CD4-positive, alpha-beta T cell treated with Interleukin-10 for 1 hour (primary cell): ENCODE measurements at regions not wholly inside any gene's neighbourhood (a gene's known extent, or its start where the extent isn't known, plus 50 kb on each side); places are given as distances from the start of the nearest gene placed in this dataset.
"Not testable (repeated sequence)": the region's sequence is repeated elsewhere in the genome, so short reads cannot be mapped to it uniquely, and the experiment has no call there.

Experiments
- DNase-seq: peaks from one replicate; pipeline ENCODE4 v3.0.0-alpha.2; 2020

DNA sequence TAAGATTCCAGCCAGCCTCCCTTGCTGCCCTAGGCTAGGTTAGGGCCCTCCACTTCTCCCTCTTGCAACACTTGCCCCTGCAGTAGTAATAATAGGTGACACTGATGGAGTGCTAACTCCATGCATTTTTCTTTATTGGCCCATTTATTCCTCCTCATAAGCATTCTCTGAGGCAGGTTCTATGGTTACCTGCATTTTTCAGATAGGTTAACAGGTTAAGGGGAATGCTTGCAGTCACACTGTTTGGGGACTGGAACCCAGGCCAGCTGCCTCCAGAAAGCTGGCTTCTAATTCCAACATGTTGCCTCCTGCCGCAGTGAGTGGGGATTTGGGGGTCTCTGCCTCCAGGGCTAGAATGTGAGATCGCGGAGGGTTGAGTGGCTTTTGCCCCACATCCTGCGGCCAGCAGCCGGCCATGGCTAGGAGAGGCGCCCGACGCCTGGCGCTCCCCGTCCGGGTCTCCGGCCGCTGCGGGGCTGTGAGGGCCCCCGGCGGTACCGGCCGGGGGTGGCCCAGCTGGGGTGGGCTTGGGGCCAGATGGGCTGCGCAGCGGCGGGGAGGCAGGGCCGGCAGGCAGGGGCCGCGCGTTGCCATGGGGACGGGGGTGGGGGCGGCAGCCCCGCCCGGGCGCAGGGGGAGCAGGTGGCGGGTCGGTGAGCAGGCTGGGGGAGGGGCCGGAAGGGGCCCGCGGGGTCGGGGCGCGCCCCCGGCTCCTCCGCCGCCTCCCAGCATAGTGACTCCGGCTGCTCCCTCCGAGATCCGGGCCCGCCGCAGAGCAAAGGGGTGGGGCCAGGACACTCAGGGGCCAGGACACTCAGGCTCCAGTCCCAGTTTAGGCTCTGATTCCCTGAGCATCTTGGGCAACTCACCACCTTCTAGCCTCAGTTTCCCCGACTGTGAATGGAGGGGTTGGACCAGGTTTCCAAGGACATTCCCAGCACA, 68.4 kb upstream of the SSBP3 start:
- peak; percentile 50 for DNase-seq

DNA sequence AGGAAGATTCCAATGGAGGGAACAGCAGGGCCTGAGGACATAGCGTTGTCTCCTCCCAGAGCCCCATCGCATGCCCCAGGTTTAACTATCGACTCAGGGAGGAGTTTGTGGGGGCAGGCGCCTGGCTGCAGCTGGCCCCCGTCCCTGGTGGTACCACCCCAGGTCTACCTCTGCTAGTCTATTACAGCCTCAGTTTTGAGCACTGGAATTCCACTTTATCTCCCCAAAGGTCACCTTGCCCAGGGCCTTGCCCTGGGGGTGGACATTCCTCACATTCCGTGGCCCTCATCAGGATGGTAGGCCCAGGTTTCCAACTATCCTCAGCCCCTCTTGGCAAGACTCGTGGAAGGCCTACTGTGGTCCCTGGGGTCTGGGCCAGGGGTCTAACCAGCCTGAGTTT, 65.4 kb upstream of the SSBP3 start:
- DNase-seq = no peak

- not testable (repeated sequence) for DNase-seq
Measured at GRCh38 chr1:54469444-54469843, 63.2 kb upstream of the SSBP3 start.

DNA sequence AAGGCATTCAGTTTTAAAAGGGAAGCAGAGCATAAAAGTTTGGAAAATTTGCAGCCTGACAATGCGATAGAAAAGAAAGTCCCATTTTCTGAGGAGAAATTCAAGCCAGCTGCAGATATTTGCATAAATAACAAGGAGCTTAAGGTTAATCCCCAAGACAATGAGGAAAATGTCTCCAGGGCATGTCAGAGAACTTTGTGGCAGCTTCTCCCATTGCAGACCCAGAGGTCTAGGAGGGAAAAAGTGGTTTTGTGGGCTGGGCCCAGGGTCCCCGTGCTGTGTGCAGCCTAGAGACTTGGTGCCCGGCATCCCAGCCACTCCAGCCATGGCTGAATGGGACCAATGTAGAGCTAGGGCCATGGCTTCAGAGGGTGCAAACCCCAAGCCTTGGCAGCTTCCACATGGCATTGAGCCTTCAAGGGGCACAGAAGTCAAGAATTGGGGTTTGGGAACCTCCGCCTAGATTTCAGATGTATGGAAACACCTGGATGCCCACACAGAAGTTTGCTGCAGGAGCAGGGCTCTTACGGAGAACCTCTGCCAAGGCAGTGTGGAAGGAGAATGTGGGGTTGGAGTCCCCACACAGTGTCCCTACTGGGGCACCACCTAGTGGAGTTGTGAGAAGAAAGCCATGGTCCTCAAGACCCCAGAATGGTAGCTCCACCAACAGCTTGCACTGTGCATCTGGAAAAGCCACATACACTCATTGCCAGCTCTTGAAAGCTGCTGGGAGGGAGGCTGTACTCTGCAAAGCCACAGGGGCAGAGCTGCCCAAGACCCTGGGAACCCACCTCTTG, 62.3 kb upstream of the SSBP3 start:
- not testable (repeated sequence) for DNase-seq

GRCh38 chr1:54465351-54465811, 59.2 kb upstream of the SSBP3 start:
- DNase-seq = no peak

DNA sequence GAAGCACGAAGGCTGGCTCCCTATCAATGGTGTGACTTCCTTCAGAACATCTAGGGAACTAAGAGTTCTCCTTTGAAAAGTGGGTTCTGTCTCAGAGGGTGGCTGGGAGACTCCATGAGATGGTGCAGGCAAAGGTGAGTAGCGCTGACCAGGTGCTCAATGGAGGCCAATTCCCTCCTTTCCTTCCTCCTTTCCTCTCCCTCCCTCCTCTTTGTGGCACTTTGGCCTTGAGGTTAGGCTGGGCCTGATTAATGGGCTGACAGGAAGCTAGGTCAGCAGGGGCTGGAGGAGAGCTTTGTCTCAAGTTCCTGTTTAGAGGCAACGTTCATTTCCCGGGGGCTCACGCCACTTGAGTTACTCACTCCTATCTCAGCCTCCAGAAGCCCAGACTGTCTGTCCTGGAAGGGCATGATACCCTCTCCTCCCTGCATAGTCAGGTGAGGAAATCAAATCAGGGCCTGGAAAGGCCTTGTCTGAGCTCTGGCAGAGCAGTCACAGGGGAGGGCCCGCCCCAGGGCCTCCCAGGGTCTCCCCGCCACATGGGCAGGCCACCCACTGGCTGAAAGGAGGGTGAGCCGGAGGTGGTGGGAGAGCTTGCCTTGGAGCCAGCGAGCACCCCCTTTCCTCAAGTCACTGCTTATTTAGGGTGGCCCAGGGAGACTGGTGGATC, 58.4 kb upstream of the SSBP3 start:
- no peak for DNase-seq

DNA sequence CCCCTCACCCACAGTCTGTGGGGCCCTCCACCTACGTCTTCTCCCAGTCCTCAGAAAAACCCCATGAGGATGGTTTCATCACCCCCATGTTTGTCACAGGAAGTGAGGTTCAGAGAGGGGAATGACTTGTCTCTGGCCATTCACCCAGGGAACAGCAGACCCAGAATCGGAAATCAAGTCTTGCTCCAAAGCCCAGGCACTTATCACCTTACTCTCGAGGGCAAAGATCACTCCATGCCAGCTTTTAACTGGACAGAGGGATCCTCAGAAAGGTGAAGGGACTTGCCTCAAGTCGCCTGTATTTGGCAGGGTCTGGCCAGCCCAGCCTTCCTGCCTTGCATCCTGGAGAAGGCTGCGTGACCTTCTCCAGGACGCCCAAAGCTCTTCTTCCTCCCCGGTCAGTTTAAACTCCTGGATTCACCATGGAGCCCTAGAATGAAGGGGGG, 57.9 kb upstream of the SSBP3 start:
- DNase-seq = no peak

DNA sequence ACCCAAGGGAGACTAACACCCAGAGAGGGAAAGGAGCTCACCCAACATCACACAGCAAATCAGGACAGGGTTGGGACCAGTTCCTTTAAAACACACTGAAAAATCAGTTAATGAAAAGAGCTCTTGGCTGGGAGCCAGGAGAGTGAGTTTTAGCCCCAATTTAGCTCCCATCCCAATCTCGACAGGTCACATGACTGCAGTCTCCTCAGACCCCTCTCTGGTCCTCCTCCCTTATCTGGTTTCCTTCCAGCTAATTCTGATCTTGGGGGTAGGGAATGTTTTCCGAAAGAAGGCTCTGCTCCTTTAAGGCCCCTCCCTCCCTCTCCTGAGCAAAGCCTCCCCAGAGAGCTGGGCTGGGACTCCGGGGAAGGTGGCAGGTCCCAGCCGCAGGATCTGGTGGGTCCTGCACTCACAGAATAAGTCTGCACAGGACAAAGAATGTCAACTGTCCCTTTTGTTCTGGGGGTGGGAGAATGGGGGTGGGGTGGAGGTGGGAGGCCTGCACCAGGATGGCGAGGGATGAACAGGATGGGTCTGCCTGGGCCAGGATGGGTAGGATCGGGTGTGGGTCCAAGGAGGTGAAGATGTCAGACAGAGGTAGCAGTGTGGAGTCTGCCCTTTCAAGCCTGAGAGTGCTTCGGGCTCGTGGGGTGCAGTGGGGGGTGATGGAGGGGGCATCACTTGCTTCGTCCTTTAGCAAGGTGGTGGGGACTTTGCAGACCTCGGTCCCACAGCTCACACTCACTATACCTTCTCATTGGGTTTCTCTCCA, 57.3 kb upstream of the SSBP3 start:
- no peak for DNase-seq

GRCh38 chr1:54462597-54463258, 56.5 kb upstream of the SSBP3 start:
- DNase-seq = no peak

GRCh38 chr1:54461731-54462596, 55.8 kb upstream of the SSBP3 start:
- DNase-seq = no peak

DNA sequence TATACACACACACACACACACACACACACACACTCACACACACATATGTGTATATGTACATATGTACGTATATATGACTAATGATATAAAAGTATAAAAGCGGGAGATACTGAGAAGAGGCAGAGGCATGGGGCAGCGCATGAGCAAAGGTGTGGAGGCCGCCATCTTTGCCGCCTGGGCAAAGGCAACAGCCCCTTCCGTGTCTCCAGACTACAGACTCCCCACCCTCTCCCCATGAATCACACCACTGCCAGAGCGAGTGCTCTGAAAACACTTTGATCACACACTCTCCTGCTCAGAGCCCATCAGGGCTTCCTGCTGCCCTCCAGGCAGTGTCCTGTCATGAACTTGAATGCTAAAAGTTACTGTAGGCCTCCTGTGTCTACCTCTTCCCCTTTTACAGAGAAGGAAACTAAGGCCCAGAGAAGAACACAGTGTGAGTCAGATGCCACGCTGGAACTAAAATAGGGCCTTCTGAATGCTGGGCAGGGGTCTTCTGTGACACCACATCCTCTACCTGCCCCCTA, 54.7 kb upstream of the SSBP3 start:
- DNase-seq = no peak

DNA sequence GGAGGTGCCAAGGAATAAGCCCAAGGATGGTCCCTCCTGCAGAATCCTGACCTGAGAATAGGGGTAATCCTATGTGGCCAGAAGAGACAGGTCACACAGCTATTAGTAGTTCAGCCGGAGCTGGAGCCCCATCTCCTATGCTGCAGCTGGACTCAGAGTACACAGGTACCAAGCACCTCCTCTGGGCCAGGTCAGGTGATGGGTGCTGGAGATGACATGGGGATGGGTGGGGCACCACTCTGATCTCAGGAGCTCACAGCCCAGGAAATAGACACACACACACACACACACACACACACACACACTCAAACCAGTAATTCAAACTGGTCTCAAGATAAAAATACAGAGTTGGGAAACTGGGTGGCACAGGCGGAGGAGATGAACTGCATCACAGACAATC, 54.2 kb upstream of the SSBP3 start:
- DNase-seq = peak; percentile 80

GRCh38 chr1:54459726-54460191, 53.6 kb upstream of the SSBP3 start:
- DNase-seq = no peak

DNA sequence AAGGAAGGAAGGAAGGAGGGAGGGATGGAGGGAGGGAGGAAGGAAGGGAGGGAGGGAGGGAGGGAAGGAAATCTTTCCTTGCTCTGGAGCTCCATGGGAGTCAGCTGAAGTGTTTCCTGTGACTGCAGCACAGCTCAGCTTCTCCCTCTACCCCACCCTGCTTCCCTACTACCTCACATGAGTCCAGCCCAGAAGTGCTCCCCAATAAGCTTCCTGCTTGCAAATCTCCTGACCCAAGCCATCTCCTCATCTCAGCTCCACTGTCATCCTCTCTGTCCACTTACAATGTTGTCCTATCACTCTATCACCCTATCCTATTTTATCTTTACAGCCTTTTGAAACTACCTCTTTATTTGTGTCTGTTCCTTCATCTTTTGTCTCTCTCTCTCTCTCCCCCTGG, 52.9 kb upstream of the SSBP3 start:
- no peak for DNase-seq

DNA sequence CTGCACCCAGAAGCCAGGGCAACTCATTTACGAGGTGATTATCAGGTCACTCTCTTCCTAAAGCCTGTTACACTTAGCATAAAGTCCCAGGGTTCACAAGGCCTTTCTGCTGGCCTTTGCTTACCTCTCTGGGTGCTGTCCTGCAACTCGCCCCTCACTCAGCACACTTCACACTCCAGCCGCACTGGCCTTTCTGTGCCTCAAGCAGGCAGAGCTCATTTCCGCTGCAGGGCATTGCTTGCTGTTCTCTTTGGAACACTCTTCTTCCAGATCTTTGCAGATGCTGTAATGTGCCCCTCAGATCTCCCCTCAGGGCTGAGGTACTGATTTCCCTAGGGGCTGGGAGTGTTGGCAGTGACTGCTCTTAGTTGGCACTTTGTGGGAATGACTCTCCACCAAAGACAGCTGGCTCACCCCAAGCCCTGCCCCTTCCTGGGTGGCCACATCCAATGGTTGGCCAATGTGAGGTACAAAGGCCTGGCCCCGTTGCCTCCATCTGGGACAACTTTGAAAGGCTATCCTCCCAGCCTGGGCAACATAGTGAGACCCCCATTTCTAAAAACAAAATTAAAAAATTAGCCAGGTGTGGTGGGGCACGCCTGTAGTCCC, 50.8 kb upstream of the SSBP3 start:
- no peak for DNase-seq

DNA sequence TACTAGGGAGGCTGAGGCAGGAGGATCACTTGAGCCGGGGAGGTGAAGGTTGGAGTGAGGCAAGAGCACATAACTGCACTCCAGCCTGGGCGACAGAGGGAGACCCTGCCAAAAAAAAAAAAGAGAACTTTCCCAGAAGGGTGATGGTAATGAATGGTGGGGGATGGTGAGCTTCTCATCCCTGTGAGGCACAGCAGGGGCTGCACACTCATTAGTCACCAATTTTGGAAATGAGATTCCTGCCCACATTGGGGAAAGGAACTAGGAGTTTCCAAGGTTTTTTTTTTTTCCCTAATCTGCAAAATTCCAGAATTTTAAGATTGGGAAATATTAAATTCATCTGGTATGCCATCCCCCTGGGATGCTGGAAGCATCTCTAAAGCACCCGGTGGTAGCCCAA, 50.2 kb upstream of the SSBP3 start:
- no peak for DNase-seq
